Urothelium cell line (cell line): ENCODE measurements at regions not wholly inside any gene's neighbourhood (a gene's known extent, or its start where the extent isn't known, plus 50 kb on each side); places are given as distances from the start of the nearest gene placed in this dataset.

Experiments
- DNase-seq: peaks from one replicate; pipeline ENCODE4 v3.0.0; 2011; ENCODE audit warnings: low spot score, mixed read lengths
- FAIRE-seq: peaks from 2 replicates; lab custom pipeline; 2011; peaks lifted over from hg19 to GRCh38; lab: Jason Lieb, UNC

GRCh38 chr1:226816576-226816975 lies 53.8 kb upstream of the PSEN2 start:
- DNase-seq = peak; percentile 44
- no peak for FAIRE-seq

- FAIRE-seq (no peak), DNase-seq (peak; percentile 78)
These were observed 55.5 kb upstream of the PSEN2 start for GRCh38 chr1:226814751-226815537.

GRCh38 chr1:226813671-226814591 lies 56.5 kb upstream of the PSEN2 start:
- FAIRE-seq (no peak), DNase-seq (no peak)

GRCh38 chr1:226810681-226811080 lies 59.7 kb upstream of the PSEN2 start:
- no peak for FAIRE-seq
- no peak for DNase-seq

DNA sequence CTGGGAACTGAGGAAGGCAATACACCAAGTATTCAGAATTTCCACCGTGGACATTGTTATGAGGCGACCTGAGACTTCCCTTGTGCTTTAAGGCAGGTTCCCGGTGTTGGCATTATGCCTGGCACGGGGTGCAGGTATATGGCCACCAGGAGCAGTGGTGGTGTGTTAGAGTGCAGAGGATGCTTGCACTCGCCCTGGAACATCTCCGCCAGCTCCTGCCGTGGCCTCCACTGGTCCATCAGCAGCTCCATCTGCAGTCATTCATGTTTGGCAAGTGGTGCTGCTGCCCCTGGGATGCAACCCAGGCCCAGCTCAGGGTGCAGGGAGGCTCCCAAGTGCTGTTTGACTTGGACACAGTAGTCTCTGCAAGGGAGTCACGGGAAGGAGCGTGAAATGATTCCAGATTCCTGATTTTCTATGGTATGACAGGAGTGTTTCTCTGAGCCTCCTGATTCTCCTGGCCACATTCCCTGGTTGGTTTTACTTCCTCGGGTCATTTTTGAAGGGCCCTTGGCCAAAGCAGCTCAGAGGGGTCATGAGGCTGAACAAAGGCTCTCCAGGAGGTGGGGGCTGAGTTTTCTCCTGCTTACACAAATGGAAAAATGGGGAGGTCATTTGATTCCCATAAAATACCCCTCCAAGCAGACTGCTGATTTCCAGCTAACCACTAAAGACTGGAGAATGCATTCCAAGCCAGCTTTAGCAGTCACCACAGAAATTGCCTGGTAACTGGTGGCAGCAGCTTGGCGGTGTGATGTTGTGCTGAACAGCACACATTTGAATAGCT lies 60.4 kb upstream of the PSEN2 start:
- DNase-seq = no peak
- no peak for FAIRE-seq

DNA sequence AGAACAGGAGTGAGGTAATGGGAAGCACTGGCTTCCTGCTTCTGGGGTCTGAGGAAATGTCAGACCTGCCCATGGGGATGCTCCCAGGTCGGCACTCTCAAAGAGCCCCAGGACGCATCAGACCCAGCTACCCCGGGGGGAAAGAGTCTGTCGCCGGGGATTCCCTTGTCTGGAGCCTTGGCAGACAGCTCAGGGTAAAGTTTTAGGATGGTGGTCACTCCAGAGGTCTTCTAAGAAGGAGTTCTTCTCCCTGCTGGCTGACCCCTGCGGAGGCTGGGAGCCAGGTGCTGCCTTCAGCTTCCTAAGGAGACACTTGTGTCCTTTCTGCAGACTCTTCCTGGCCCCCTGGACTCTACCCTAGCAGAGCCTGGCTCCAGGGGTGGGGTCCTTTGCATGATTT lies 61.9 kb upstream of the PSEN2 start:
- no peak for DNase-seq
- FAIRE-seq = no peak

DNA sequence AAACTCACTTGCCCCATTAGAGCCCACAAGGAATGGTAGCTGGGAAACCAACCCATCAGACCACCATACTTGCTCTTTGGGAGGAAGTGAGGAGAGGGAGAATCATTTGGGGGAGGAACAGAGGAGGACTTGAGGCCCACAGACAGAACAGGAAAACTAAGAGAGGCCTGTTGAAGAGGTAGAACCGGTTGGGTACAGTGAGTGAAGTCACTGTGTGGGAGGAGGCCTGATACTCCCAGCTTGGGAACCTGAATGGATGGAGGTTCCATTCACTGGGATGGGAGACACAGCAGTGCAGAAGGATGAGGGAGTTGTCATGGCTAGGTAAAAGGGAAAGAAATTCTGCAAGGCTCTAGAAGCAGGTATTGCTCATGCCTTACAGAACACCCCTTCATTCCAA lies 63.4 kb upstream of the PSEN2 start:
- FAIRE-seq (no peak), DNase-seq (no peak)

DNA sequence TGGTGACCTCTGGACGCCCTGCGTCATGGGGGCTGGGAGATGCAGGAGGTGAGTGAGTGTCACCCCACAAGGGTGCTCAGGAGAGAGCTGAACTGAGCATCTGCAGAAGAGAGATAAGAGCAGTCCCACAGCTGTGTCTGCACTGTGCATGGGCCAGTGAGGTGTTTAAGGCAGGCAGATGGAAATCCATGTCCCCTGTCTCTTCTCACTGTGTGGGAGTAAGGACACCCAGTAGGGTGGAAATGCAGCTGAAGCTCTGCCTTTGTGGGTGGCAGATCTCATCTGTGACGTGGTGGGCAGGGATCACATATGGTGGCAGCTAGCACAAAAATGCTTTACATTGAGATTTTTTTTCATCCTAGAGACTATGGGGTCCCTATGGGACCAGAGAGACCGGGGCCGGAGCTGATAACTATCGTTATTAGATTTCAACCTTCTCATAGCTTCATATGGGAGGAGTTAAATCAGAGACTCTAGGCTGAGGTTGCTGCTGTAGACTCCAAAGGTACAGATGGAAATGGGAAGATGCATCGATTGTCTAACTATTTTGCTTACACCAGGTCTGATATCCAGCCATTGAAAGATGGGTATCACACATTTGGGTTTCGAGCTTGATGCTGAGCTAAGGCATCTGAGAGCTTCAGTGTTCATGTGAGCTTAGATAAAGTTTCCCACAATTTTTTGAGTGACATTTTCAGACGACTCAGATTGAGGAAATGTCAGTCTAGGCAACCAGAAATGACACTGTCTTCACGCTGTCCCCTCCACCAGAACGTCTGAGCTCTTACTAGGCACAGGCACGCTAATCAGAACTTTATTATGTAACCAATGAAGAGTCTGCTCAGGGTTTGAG lies 65.3 kb upstream of the PSEN2 start:
- DNase-seq = no peak
- no peak for FAIRE-seq

- FAIRE-seq (no peak), DNase-seq (no peak)
These were observed 61.8 kb upstream of the ITPKB start for GRCh38 chr1:226800763-226801380.

GRCh38 chr1:226799634-226800281 lies 60.7 kb upstream of the ITPKB start:
- no peak for DNase-seq
- FAIRE-seq = no peak

DNA sequence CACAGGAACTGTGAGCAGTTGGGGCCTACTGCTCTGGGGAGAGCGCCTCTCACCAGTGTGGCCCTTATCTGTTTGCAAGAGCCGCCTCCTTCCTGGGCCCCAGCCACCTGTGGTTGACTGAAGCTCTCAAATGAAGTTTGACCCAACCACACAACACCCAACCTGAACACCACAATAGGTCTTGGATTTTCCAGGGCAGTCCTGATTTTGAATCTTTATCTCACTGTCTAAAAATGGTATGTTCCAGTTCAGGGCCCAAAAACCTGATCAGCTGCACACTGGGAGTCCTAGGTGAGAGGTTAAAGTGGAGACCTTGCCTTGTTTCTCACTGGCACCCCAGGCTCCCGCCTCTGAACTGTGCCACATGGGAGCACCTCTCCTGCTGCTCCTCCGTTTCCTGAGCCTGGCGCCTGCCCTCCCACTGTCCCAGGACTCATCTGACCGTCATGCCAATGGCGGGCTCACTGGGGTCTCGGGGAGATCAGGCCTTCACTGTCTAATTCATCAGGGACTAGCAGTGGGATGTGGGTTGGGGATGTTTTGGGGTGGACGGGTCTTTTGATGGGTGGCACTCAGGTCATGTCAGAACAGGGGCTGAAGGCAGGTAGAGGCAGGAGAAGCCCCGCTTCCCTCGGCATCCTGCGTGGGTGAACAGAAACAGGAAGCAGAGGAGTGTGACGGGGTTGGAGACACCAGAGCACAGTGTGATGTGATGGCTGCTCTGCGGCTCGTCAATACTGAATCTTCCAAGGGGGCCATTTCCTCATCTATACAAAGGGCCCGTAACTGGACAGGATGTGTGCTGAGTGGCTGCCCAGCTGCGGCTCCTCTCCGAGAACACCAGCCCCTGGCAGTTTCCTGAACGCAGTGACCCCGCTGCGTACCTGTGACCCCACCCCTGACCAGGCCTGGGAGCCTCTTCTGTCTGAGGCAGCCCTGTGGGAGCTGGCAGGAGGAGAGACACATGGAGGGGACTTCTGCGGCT lies 59.6 kb upstream of the ITPKB start:
- no peak for FAIRE-seq
- no peak for DNase-seq

GRCh38 chr1:226797151-226797550 lies 58.1 kb upstream of the ITPKB start:
- DNase-seq = no peak
- FAIRE-seq = no peak

- DNase-seq = no peak
- no peak for FAIRE-seq
These were observed 54.7 kb upstream of the ITPKB start for GRCh38 chr1:226793620-226794276.

DNA sequence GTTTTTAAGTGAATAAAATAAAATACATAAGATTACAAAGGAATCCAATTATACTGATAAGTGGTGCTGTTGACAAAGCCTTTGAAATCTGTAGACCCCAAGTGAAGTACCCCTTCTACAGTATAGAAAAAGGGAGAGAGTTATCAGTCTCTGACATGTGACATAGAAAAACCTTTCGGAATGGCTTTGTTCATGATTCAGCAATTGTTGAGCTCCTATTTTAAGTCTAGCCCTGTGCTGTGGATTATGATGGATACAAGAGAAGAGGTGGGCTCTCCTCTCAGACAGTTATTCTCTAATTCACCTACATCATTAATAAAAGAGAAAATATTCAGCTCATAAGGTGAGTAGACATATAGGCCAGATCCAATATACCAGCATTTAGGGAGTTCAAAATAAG lies 53.3 kb upstream of the ITPKB start:
- FAIRE-seq = no peak
- DNase-seq = no peak

GRCh38 chr1:226790545-226791181 lies 51.6 kb upstream of the ITPKB start:
- FAIRE-seq (no peak), DNase-seq (no peak)

- FAIRE-seq (no peak), DNase-seq (no peak)
These were observed 49.9 kb upstream of the ITPKB start for GRCh38 chr1:226788965-226789364.
